ENCODE measurements at regions not wholly inside any gene's neighbourhood (a gene's known extent, or its start where the extent isn't known, plus 50 kb on each side); places are given as distances from the start of the nearest gene placed in this dataset.

GRCh38 chr4:159977907-159978617 is 875.2 kb downstream of the RAPGEF2 start:
- Histone ChIP-seq H3K27ac (ENCODE audit: low read depth, low read length) (no peak overlapping the region), H3K4me2 (ENCODE audit: insufficient read depth, low read length) (no peak overlapping the region), H3K36me3 (ENCODE audit: insufficient read depth, low read length) (no peaks in the 10 kb centered on the region), H2AFZ (ENCODE audit: low read length) (no peak overlapping the region), H3K79me2 (ENCODE audit: insufficient read depth, low read length) (no peaks in the 10 kb centered on the region), H4K20me1 (ENCODE audit: insufficient read depth, low read length) (no peaks in the 10 kb centered on the region), H3K4me3 (ENCODE audit: insufficient read depth, low read length) (no peak overlapping the region), H3K27me3 (ENCODE audit: insufficient read depth, low read length) (no peaks in the 10 kb centered on the region), H3K4me1 (ENCODE audit: insufficient read depth, low read length) (no peaks in the 10 kb centered on the region), H3K9me3 (ENCODE audit: low read depth, low read length) (no peaks in the 10 kb centered on the region)
- TF ChIP-seq CTCF (IDR thresholded peaks at IDR 0.05; ENCODE audit: extremely low read depth, low read depth, low read length) = no peak
- DNase-seq (ENCODE audit: insufficient read length, low spot score, missing footprints) = no peak

- H2AFZ ChIP-seq (ENCODE audit: low read length) = no peak overlapping the region
- DNase-seq (ENCODE audit: insufficient read length, low spot score, missing footprints) = no peak
- no peak overlapping the region for H3K4me3 ChIP-seq (ENCODE audit: insufficient read depth, low read length)
- no peak overlapping the region for H3K4me2 ChIP-seq (ENCODE audit: insufficient read depth, low read length)
- H3K4me1 ChIP-seq (ENCODE audit: insufficient read depth, low read length) = no peaks in the 10 kb centered on the region
- no peak for TF ChIP-seq CTCF (IDR thresholded peaks at IDR 0.05; ENCODE audit: extremely low read depth, low read depth, low read length)
- no peaks in the 10 kb centered on the region for H3K27me3 ChIP-seq (ENCODE audit: insufficient read depth, low read length)
- no peaks in the 10 kb centered on the region for H3K9me3 ChIP-seq (ENCODE audit: low read depth, low read length)
- H4K20me1 ChIP-seq (ENCODE audit: insufficient read depth, low read length) = no peaks in the 10 kb centered on the region
- H3K36me3 ChIP-seq (ENCODE audit: insufficient read depth, low read length) = no peaks in the 10 kb centered on the region
- no peaks in the 10 kb centered on the region for H3K79me2 ChIP-seq (ENCODE audit: insufficient read depth, low read length)
- no peak overlapping the region for H3K27ac ChIP-seq (ENCODE audit: low read depth, low read length)
These were observed 876.5 kb downstream of the RAPGEF2 start for GRCh38 chr4:159979351-159979750.

DNA sequence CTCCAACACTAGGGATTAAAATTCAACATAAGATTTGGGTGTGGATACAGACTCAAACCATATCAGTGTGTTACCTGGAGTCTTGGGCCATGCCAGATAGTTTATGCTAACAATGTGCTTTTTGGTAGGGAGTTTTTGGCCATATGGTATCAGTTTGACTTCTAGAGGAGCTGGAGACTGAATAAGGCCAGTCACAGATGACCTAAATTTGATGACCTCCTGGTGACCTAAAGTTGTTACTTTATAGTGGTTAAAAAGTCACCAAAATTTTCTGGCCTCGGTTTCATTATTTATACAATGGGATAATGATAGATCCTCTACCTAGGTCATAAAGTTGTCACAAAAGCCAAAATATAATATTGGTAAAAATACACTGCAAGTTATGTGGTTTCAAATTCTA is 877.1 kb downstream of the RAPGEF2 start:
- no peak overlapping the region for H2AFZ ChIP-seq (ENCODE audit: low read length)
- no peaks in the 10 kb centered on the region for H3K27me3 ChIP-seq (ENCODE audit: insufficient read depth, low read length)
- no peak for DNase-seq (ENCODE audit: insufficient read length, low spot score, missing footprints)
- H3K27ac ChIP-seq (ENCODE audit: low read depth, low read length) = no peak overlapping the region
- H3K36me3 ChIP-seq (ENCODE audit: insufficient read depth, low read length) = no peaks in the 10 kb centered on the region
- no peak overlapping the region for H3K4me2 ChIP-seq (ENCODE audit: insufficient read depth, low read length)
- H3K9me3 ChIP-seq (ENCODE audit: low read depth, low read length) = no peaks in the 10 kb centered on the region
- H3K79me2 ChIP-seq (ENCODE audit: insufficient read depth, low read length) = no peaks in the 10 kb centered on the region
- no peaks in the 10 kb centered on the region for H4K20me1 ChIP-seq (ENCODE audit: insufficient read depth, low read length)
- TF ChIP-seq CTCF (IDR thresholded peaks at IDR 0.05; ENCODE audit: extremely low read depth, low read depth, low read length) = no peak
- no peak overlapping the region for H3K4me3 ChIP-seq (ENCODE audit: insufficient read depth, low read length)
- no peaks in the 10 kb centered on the region for H3K4me1 ChIP-seq (ENCODE audit: insufficient read depth, low read length)

GRCh38 chr4:159980826-159981468 is 878.1 kb downstream of the RAPGEF2 start:
- no peaks in the 10 kb centered on the region for H3K36me3 ChIP-seq (ENCODE audit: insufficient read depth, low read length)
- no peak overlapping the region for H3K27ac ChIP-seq (ENCODE audit: low read depth, low read length)
- H3K27me3 ChIP-seq (ENCODE audit: insufficient read depth, low read length) = no peaks in the 10 kb centered on the region
- H3K79me2 ChIP-seq (ENCODE audit: insufficient read depth, low read length) = no peaks in the 10 kb centered on the region
- no peak for DNase-seq (ENCODE audit: insufficient read length, low spot score, missing footprints)
- H3K9me3 ChIP-seq (ENCODE audit: low read depth, low read length) = no peaks in the 10 kb centered on the region
- no peak overlapping the region for H2AFZ ChIP-seq (ENCODE audit: low read length)
- no peak overlapping the region for H3K4me3 ChIP-seq (ENCODE audit: insufficient read depth, low read length)
- no peaks in the 10 kb centered on the region for H3K4me1 ChIP-seq (ENCODE audit: insufficient read depth, low read length)
- H4K20me1 ChIP-seq (ENCODE audit: insufficient read depth, low read length) = no peaks in the 10 kb centered on the region
- no peak overlapping the region for H3K4me2 ChIP-seq (ENCODE audit: insufficient read depth, low read length)
- TF ChIP-seq CTCF (IDR thresholded peaks at IDR 0.05; ENCODE audit: extremely low read depth, low read depth, low read length) = no peak
